HEK293 (cell line): ENCODE measurements at regions not wholly inside any gene's neighbourhood (a gene's known extent, or its start where the extent isn't known, plus 50 kb on each side); places are given as distances from the start of the nearest gene placed in this dataset.

Source experiments
- CTCF ChIA-PET: fragments of 350-600 bp; formaldehyde crosslinking; extraction: SDS; loops from one replicate; lab custom pipeline; 2021; ENCODE audit warnings: antibody characterized with exemption; lab: Yijun Ruan, JAX
- POLR2A ChIA-PET: fragments of 300-600 bp; formaldehyde crosslinking; extraction: SDS; loops from one replicate; lab custom pipeline; 2020; ENCODE audit warnings: antibody characterized with exemption, inconsistent platforms; lab: Yijun Ruan, JAX
- H3K27ac ChIP-seq: fragments of 200-500 bp; sonication (Bioruptor generic); 2 replicates; pipeline ENCODE4 v1.5.1; 2014; ENCODE audit warnings: low read depth, low read length, control low read depth, inconsistent platforms; ENCODE audit errors: extremely low read depth
- H3K36me3 ChIP-seq, 2 experiments: fragments of 200-500 bp in 1 of 2; sonication (Bioruptor generic) in 1 of 2; 1 replicate in 1 of 2; 2 replicates in 1 of 2; pipeline ENCODE4 v1.5.1; 2014 to 2017; ENCODE audit warnings: inconsistent platforms in 2 of 2, low read length in 2 of 2; ENCODE audit not compliant: control insufficient read depth in 2 of 2, insufficient read depth in 1 of 2
- H3K4me1 ChIP-seq: fragments of 200-500 bp; sonication (Bioruptor generic); 2 replicates; pipeline ENCODE4 v1.5.1; 2014; ENCODE audit warnings: mild to moderate bottlenecking, low read length, inconsistent platforms; ENCODE audit not compliant: control insufficient read depth, insufficient read depth
- H3K4me3 ChIP-seq: 2 replicates; pipeline ENCODE4 v1.5.1; 2011; ENCODE audit warnings: low read depth, mild to moderate bottlenecking, control low read depth, low read length, moderate library complexity
- H3K9me3 ChIP-seq: fragments of 200-500 bp; sonication (Bioruptor generic); 2 replicates; pipeline ENCODE4 v1.5.1; 2014; ENCODE audit warnings: low read depth, low read length, inconsistent platforms; ENCODE audit not compliant: control insufficient read depth, insufficient read depth
- GLI2 ChIP-seq: fragments of 450-650 bp; formaldehyde crosslinking; IDR thresholded peaks from 2 replicates; pipeline ENCODE4; 2017; ENCODE audit warnings: missing biosample characterization, missing genetic modification characterization, low read depth, borderline replicate concordance
- KLF7 ChIP-seq: fragments of 450-650 bp; formaldehyde crosslinking; IDR thresholded peaks from 2 replicates; pipeline ENCODE4 v1.5.1; 2016; ENCODE audit warnings: missing biosample characterization, missing genetic modification characterization, borderline replicate concordance
- PRDM10 ChIP-seq: fragments of 450-650 bp; formaldehyde crosslinking; IDR thresholded peaks from 2 replicates; pipeline ENCODE4 v1.5.1; 2016; ENCODE audit warnings: missing biosample characterization, missing genetic modification characterization
- SALL2 ChIP-seq: fragments of 450-650 bp; formaldehyde crosslinking; IDR thresholded peaks from 2 replicates; pipeline ENCODE4 v1.5.0; 2017; ENCODE audit warnings: missing biosample characterization, mild to moderate bottlenecking, missing genetic modification characterization, borderline replicate concordance
- TCF7L2 ChIP-seq: IDR thresholded peaks from 2 replicates; pipeline ENCODE4 v1.6.1; 2011; ENCODE audit warnings: low read depth, mild to moderate bottlenecking, inconsistent platforms, low read length, moderate library complexity, borderline replicate concordance
- TSHZ1 ChIP-seq: fragments of 450-650 bp; formaldehyde crosslinking; IDR thresholded peaks from 2 replicates; pipeline ENCODE4 v1.5.1; 2016; ENCODE audit warnings: missing biosample characterization, missing genetic modification characterization, borderline replicate concordance
- YY1 ChIP-seq: fragments of 450-650 bp; formaldehyde crosslinking; IDR thresholded peaks from 2 replicates; pipeline ENCODE4 v1.5.1; 2018; ENCODE audit warnings: missing biosample characterization, missing genetic modification characterization
- ZBTB10 ChIP-seq: fragments of 450-650 bp; formaldehyde crosslinking; IDR thresholded peaks from 2 replicates; pipeline ENCODE4 v1.5.1; 2016; ENCODE audit warnings: missing biosample characterization, missing genetic modification characterization
- ZNF157 ChIP-seq: fragments of 450-650 bp; formaldehyde crosslinking; IDR thresholded peaks from 2 replicates; pipeline ENCODE4 v1.5.1; 2016; ENCODE audit warnings: missing biosample characterization, missing genetic modification characterization
- ZNF174 ChIP-seq: fragments of 450-650 bp; formaldehyde crosslinking; IDR thresholded peaks from 2 replicates; pipeline ENCODE4 v1.5.0; 2017; ENCODE audit warnings: missing biosample characterization, mild to moderate bottlenecking, missing genetic modification characterization
- ZNF473 ChIP-seq: fragments of 450-650 bp; formaldehyde crosslinking; IDR thresholded peaks from 2 replicates; pipeline ENCODE4 v1.5.1; 2017; ENCODE audit warnings: missing biosample characterization, missing genetic modification characterization
- ZNF548 ChIP-seq: fragments of 450-650 bp; formaldehyde crosslinking; IDR thresholded peaks from 2 replicates; pipeline ENCODE4 v1.5.1; 2016; ENCODE audit warnings: missing biosample characterization, missing genetic modification characterization
- ZNF830 ChIP-seq: fragments of 450-650 bp; IDR thresholded peaks from 2 replicates; pipeline ENCODE4 v1.5.0; 2018; ENCODE audit warnings: missing biosample characterization, missing genetic modification characterization, low read depth, mild to moderate bottlenecking, moderate library complexity
- ZNF837 ChIP-seq: fragments of 450-650 bp; formaldehyde crosslinking; IDR thresholded peaks from 2 replicates; pipeline ENCODE4 v1.5.1; 2016; ENCODE audit warnings: missing biosample characterization, missing genetic modification characterization
- ZSCAN18 ChIP-seq: fragments of 450-650 bp; formaldehyde crosslinking; IDR thresholded peaks from 2 replicates; pipeline ENCODE4 v1.5.1; 2016; ENCODE audit warnings: missing biosample characterization, missing genetic modification characterization
- TF ChIP-seq, protein P1 (sequence below): IDR thresholded peaks from 2 replicates; pipeline ENCODE4 v1.6.1; 2011; ENCODE audit warnings: mild to moderate bottlenecking, low read depth, low read length, borderline replicate concordance

DNA sequence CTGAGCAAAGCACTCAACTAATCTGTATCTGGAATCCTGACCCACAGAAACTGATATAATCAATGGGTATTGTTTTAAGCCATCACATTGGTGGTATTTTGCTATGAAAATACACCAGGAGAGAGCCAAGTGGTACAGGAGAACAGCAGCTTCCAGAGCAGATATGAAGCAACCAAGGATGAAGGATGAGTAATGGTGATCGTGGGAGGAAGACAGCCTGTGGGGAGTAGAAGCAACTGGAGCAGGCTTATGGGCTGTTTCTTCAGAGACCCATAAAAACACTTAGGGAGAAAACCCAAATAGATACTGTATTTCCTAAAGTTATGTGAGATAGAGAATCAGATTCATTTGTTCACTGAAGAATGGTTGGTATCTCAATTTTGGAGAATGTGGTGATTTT, 330.8 kb downstream of the NUP35 start (continued):
- TF ChIP-seq ZSCAN18 (tag by site-specific recombination) (no peak), GLI2 (tag by site-specific recombination) (no peak)

DNA sequence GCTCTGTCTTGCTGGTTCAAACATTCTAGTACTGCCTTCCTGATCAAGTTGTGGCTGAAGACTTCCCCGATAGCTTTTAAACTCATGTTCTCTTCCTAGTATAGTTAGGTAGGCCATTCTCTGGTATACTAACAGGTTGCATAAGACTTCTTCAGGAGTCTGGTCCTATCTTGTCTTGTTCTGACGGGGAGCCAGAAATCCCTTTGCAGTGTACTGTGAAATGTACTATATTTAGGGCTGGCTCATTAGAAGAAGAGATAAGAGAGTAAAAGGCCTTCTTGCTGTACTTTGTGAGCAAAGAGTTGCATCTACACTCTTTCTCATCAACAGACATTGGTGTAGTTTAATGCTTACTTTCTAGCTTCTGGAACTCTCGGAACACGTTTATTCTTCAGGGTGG, 331.9 kb downstream of the NUP35 start:
- CTCF ChIA-PET: no interaction called here
- no peak overlapping the region for H3K27ac ChIP-seq
- H3K4me1 ChIP-seq: no peaks in the 10 kb centered on the region
- H3K36me3 ChIP-seq: no peaks in the 10 kb centered on the region
- TF ChIP-seq TCF7L2 (no peak), ZNF157 (tag by site-specific recombination) (no peak), ZNF174 (tag by site-specific recombination) (no peak), PRDM10 (tag by site-specific recombination) (no peak), ZNF830 (tag by site-specific recombination) (no peak), ZNF548 (tag by site-specific recombination) (no peak)
- TF ChIP-seq, protein P1, sequence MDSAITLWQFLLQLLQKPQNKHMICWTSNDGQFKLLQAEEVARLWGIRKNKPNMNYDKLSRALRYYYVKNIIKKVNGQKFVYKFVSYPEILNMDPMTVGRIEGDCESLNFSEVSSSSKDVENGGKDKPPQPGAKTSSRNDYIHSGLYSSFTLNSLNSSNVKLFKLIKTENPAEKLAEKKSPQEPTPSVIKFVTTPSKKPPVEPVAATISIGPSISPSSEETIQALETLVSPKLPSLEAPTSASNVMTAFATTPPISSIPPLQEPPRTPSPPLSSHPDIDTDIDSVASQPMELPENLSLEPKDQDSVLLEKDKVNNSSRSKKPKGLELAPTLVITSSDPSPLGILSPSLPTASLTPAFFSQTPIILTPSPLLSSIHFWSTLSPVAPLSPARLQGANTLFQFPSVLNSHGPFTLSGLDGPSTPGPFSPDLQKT: no peak
- no peak overlapping the region for H3K4me3 ChIP-seq
- H3K9me3 ChIP-seq: no peaks in the 10 kb centered on the region
- POLR2A ChIA-PET: no interaction called here

- ChIA-PET POLR2A (no interaction called here), CTCF (no interaction called here)
- Histone ChIP-seq H3K9me3 (no peaks in the 10 kb centered on the region), H3K4me1 (no peaks in the 10 kb centered on the region), H3K36me3 (no peaks in the 10 kb centered on the region), H3K4me3 (no peak overlapping the region)
- TF ChIP-seq YY1: no peak
- TF ChIP-seq ZNF157 (tag by site-specific recombination): no peak
- TF ChIP-seq, all 188 proteins: peak for 0
- no peak overlapping the region for H3K27ac ChIP-seq
These were observed 334.2 kb downstream of the NUP35 start for GRCh38 chr2:183458460-183458859.

- POLR2A ChIA-PET: no interaction called here
These were observed 335.2 kb downstream of the NUP35 start for GRCh38 chr2:183459466-183459865.

More at GRCh38 chr2:183459466-183459865, 335.2 kb downstream of the NUP35 start:
- no peaks in the 10 kb centered on the region for H3K4me1 ChIP-seq
- H3K4me3 ChIP-seq: no peak overlapping the region
- no peak for TF ChIP-seq ZBTB10 (tag by site-specific recombination)
- TF ChIP-seq TSHZ1 (tag by site-specific recombination): no peak
- TF ChIP-seq KLF7 (tag by site-specific recombination): no peak
- TF ChIP-seq SALL2: no peak
- TF ChIP-seq ZNF837 (tag by site-specific recombination): no peak
- no peak for TF ChIP-seq ZNF473 (tag by site-specific recombination)
- H3K9me3 ChIP-seq: no peaks in the 10 kb centered on the region
- no peaks in the 10 kb centered on the region for H3K36me3 ChIP-seq
- H3K27ac ChIP-seq: no peak overlapping the region
- CTCF ChIA-PET: no interaction called here
